ENCODE measurements at regions not wholly inside any gene's neighbourhood (a gene's known extent, or its start where the extent isn't known, plus 50 kb on each side); places are given as distances from the start of the nearest gene placed in this dataset.
"Not testable (repeated sequence)": the region's sequence is repeated elsewhere in the genome, so short reads cannot be mapped to it uniquely, and the experiment has no call there.

DNA sequence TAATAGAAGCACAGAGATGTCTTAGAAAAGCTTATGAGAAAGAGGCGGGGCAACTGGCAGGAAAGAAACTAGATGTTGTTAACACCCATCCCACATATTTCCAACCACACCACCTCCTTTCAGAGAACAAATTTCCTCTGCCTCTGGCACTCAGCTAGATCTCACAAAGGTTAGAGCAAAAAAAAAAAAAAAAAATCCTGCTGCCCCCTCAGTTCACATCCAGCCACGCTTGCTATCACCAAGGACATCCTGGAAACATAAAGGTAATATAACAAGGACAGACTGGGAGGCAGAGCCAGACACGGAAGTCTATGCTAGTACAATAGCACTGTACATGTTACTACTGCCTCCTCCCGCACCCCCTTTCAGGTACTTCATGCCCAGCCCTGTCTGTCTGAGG lies 238.0 kb upstream of the PTGER4 start:
- no peak for TF ChIP-seq POLR2A (IDR thresholded peaks at IDR 0.05)
- no peak for TF ChIP-seq POLR2AphosphoS5 (IDR thresholded peaks at IDR 0.05)
- TF ChIP-seq EP300 (IDR thresholded peaks at IDR 0.05), result no peak
- TF ChIP-seq, protein P1, sequence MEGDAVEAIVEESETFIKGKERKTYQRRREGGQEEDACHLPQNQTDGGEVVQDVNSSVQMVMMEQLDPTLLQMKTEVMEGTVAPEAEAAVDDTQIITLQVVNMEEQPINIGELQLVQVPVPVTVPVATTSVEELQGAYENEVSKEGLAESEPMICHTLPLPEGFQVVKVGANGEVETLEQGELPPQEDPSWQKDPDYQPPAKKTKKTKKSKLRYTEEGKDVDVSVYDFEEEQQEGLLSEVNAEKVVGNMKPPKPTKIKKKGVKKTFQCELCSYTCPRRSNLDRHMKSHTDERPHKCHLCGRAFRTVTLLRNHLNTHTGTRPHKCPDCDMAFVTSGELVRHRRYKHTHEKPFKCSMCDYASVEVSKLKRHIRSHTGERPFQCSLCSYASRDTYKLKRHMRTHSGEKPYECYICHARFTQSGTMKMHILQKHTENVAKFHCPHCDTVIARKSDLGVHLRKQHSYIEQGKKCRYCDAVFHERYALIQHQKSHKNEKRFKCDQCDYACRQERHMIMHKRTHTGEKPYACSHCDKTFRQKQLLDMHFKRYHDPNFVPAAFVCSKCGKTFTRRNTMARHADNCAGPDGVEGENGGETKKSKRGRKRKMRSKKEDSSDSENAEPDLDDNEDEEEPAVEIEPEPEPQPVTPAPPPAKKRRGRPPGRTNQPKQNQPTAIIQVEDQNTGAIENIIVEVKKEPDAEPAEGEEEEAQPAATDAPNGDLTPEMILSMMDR (IDR thresholded peaks at IDR 0.05), result no peak
- Histone ChIP-seq H3K9me3 (no peaks in the 10 kb centered on the region), H3K27me3 (no peaks in the 10 kb centered on the region), H3K4me3 (no peak overlapping the region), H3K27ac (no peak overlapping the region), H3K36me3 (no peaks in the 10 kb centered on the region), H3K4me1 (no peaks in the 10 kb centered on the region)
- WGBS, 2 donors, result 19 to 46% methylated on average over 4 of the region's 4 CpGs
- DNase-seq, result no peak
- intact Hi-C loops (cut with DNase I), result no loop called here

GRCh38 chr5:40440746-40441145 lies 239.0 kb upstream of the PTGER4 start:
- TF ChIP-seq, protein P1 (IDR thresholded peaks at IDR 0.05), result no peak
- no peak for TF ChIP-seq EP300 (IDR thresholded peaks at IDR 0.05)
- TF ChIP-seq POLR2AphosphoS5 (IDR thresholded peaks at IDR 0.05), result no peak
- TF ChIP-seq POLR2A (IDR thresholded peaks at IDR 0.05), result no peak
- Histone ChIP-seq H3K36me3 (no peaks in the 10 kb centered on the region), H3K4me1 (no peaks in the 10 kb centered on the region), H3K27ac (no peak overlapping the region), H3K4me3 (no peak overlapping the region), H3K27me3 (no peaks in the 10 kb centered on the region), H3K9me3 (no peaks in the 10 kb centered on the region)
- intact Hi-C loops (cut with DNase I), result no loop called here
- 63 to 79% methylated on average over 1 of the region's 1 CpG for WGBS, 2 donors
- no peak for DNase-seq

DNA sequence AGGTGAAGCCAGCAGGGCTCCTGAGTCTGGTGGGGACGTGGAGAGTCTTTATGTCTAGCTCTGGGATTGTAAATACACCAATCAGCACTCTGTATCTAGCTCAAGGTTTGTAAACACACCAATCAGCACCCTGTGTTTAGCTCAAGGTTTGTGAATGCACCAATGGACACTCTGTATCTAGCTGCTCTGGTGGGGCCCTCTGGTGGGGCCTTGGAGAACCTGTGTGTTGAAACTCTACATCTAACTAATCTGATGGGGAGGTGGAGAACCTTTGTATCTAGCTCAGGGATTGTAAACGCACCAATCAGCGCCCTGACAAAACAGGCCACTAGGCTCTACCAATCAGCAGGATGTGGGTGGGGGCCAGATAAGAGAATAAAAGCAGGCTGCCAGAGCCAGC lies 240.6 kb upstream of the PTGER4 start:
- H3K4me1 ChIP-seq; DNase-seq; H3K4me3 ChIP-seq; intact Hi-C loops (cut with DNase I); H3K27ac ChIP-seq; H3K9me3 ChIP-seq; H3K27me3 ChIP-seq; H3K36me3 ChIP-seq: not testable (repeated sequence)
- 97 to 98% methylated on average over 3 of the region's 3 CpGs for WGBS, 2 donors

GRCh38 chr5:40438646-40439045 lies 241.1 kb upstream of the PTGER4 start:
- WGBS, 2 donors, result 95 to 98% methylated on average over 22 to 26 of the region's 26 CpGs
- H3K27ac ChIP-seq; H3K4me1 ChIP-seq; intact Hi-C loops (cut with DNase I); H3K27me3 ChIP-seq; H3K4me3 ChIP-seq; H3K9me3 ChIP-seq; DNase-seq; H3K36me3 ChIP-seq: not testable (repeated sequence)

GRCh38 chr5:40437452-40437861 lies 242.3 kb upstream of the PTGER4 start:
- intact Hi-C loops (cut with DNase I), result no loop called here
- WGBS, 2 donors, result 50 to 51% methylated on average over 4 of the region's 4 CpGs
- no peak overlapping the region for H3K27ac ChIP-seq
- no peak overlapping the region for H3K4me3 ChIP-seq
- no peaks in the 10 kb centered on the region for H3K36me3 ChIP-seq
- no peaks in the 10 kb centered on the region for H3K9me3 ChIP-seq
- no peak for TF ChIP-seq POLR2A (IDR thresholded peaks at IDR 0.05)
- no peak for TF ChIP-seq POLR2AphosphoS5 (IDR thresholded peaks at IDR 0.05)
- no peak for TF ChIP-seq EP300 (IDR thresholded peaks at IDR 0.05)
- TF ChIP-seq, protein P1 (IDR thresholded peaks at IDR 0.05), result no peak
- H3K27me3 ChIP-seq, result no peaks in the 10 kb centered on the region
- DNase-seq, result no peak
- no peaks in the 10 kb centered on the region for H3K4me1 ChIP-seq

- 54 to 85% methylated on average over 9 of the region's 9 CpGs for WGBS, 2 donors
- Histone ChIP-seq H3K4me1 (no peaks in the 10 kb centered on the region), H3K4me3 (no peak overlapping the region), H3K9me3 (no peaks in the 10 kb centered on the region), H3K27ac (no peak overlapping the region), H3K36me3 (no peaks in the 10 kb centered on the region), H3K27me3 (no peaks in the 10 kb centered on the region)
- TF ChIP-seq EP300 (IDR thresholded peaks at IDR 0.05), result no peak
- TF ChIP-seq, protein P1 (IDR thresholded peaks at IDR 0.05), result no peak
- no peak for DNase-seq
- intact Hi-C loops (cut with DNase I), result no loop called here
Observed at GRCh38 chr5:40436535-40437237, 243.0 kb upstream of the PTGER4 start.

DNA sequence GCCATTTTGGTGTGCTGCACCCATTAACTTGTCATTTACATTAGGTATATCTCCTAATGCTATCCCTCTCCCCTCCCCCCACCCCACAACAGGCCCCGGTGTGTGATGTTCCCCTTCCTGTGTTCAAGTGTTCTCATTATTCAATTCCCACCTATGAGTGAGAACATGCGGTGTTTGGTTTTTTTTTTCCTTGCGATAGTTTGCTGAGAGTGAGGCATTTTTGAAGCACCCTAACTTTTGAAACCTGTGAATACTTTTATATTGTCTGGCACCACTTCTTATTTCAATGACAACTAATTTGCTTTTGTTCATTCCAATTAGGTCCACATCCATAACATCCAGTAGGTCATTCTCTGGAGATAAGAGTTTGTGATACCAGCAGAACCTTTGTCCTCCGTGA lies 244.0 kb upstream of the PTGER4 start:
- 77 to 92% methylated on average over 4 of the region's 4 CpGs for WGBS, 2 donors
- H3K27ac ChIP-seq; H3K36me3 ChIP-seq; intact Hi-C loops (cut with DNase I); DNase-seq; H3K27me3 ChIP-seq; H3K9me3 ChIP-seq; H3K4me3 ChIP-seq; H3K4me1 ChIP-seq: not testable (repeated sequence)
